ENCODE measurements at regions not wholly inside any gene's neighbourhood (a gene's known extent, or its start where the extent isn't known, plus 50 kb on each side); places are given as distances from the start of the nearest gene placed in this dataset.

DNA sequence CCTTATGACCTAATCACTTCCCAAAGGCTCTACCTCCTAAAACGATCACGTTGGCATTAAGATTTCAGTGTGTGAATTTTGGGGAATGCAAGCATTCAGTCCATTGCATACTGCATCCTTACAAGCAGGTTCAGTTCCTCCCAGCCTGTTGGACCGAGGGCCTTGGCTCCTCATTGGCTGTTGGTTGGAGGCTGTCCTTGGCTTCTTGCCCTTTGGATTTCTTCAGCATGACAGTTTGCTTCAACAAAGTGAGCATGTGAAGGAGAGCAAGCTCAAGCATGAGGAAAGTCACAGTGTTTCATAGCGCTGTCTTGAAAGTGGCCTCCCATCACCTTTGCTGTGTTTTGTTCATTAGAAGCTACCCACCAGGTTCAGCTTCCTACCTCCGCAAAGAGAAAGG lies 109.5 kb downstream of the GADD45G start:
- Histone ChIP-seq H3K27me3 (replicated peaks; ENCODE audit: insufficient read depth) (no peaks in the 10 kb centered on the region), H3K4me1 (replicated peaks) (no peaks in the 10 kb centered on the region), H3K4me3 (no peak overlapping the region), H3K9me3 (no peaks in the 10 kb centered on the region), H3K27ac (no peak overlapping the region), H3K36me3 (no peaks in the 10 kb centered on the region)
- DNase-seq (ENCODE audit: low spot score) = peak; percentile 28
- intact Hi-C loops (cut with DNase I) = no loop called here
- 45% methylated on average over 5 of the region's 5 CpGs for WGBS
- TF ChIP-seq POLR2A (IDR thresholded peaks at IDR 0.05) (no peak), POLR2AphosphoS5 (IDR thresholded peaks at IDR 0.05) (no peak)
- TF ChIP-seq, protein P1, sequence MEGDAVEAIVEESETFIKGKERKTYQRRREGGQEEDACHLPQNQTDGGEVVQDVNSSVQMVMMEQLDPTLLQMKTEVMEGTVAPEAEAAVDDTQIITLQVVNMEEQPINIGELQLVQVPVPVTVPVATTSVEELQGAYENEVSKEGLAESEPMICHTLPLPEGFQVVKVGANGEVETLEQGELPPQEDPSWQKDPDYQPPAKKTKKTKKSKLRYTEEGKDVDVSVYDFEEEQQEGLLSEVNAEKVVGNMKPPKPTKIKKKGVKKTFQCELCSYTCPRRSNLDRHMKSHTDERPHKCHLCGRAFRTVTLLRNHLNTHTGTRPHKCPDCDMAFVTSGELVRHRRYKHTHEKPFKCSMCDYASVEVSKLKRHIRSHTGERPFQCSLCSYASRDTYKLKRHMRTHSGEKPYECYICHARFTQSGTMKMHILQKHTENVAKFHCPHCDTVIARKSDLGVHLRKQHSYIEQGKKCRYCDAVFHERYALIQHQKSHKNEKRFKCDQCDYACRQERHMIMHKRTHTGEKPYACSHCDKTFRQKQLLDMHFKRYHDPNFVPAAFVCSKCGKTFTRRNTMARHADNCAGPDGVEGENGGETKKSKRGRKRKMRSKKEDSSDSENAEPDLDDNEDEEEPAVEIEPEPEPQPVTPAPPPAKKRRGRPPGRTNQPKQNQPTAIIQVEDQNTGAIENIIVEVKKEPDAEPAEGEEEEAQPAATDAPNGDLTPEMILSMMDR (IDR thresholded peaks at IDR 0.05) = no peak

DNA sequence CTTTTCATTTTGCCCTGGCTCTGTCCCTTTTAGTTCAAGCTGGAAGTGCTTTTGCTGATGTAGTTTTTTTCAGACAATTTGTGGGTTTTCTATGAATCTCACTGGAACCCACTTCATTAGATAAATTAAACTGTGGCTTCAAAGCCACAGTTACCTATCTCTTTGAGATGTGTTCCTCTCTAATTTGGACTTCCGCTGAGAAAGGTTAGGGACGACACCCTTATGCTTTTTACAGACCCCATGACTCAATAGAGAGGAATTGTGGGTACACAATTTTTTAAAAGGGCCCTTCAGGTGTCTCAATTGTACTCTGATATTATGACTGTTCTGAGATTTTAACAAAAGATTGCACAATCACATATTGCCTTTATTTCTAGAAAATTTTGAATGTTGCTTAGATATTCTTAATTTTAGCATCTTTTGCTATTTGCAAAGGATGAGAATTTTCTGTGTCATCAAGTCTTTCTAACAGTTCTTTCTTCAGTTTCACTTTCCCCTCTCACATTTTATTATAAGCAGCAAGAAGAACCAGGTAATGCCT lies 110.6 kb downstream of the GADD45G start:
- TF ChIP-seq POLR2AphosphoS5 (IDR thresholded peaks at IDR 0.05) (no peak), POLR2A (IDR thresholded peaks at IDR 0.05) (no peak)
- TF ChIP-seq, protein P1 (IDR thresholded peaks at IDR 0.05) = no peak
- Histone ChIP-seq H3K27me3 (replicated peaks; ENCODE audit: insufficient read depth) (no peaks in the 10 kb centered on the region), H3K4me3 (no peak overlapping the region), H3K4me1 (replicated peaks) (no peaks in the 10 kb centered on the region), H3K36me3 (no peaks in the 10 kb centered on the region), H3K27ac (no peak overlapping the region), H3K9me3 (no peaks in the 10 kb centered on the region)
- 94% methylated on average over 2 of the region's 2 CpGs for WGBS
- intact Hi-C loops (cut with DNase I) = no loop called here
- DNase-seq (ENCODE audit: low spot score) = no peak

DNA sequence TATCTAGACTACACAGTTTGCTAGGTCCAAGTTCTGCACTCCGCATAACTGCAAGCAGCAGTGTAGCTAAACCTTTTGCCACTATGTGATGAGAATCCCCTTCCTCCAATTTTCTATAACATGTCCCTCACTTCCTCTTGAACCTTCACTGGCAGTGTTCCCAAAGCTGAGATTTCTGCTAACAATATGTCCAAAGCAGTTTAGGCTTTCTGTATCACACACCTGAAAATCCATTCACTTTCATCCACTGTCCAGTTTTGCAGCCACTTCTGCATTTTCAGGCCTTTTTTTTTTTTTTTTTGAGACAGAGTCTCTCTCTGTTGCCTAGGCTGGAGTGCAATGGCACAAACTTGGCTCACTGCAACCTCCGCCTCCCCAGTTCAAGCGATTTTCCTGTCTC lies 111.1 kb downstream of the GADD45G start:
- Histone ChIP-seq H3K9me3 (no peaks in the 10 kb centered on the region), H3K27ac (no peak overlapping the region), H3K27me3 (replicated peaks; ENCODE audit: insufficient read depth) (no peaks in the 10 kb centered on the region), H3K4me3 (no peak overlapping the region), H3K36me3 (no peaks in the 10 kb centered on the region), H3K4me1 (replicated peaks) (no peaks in the 10 kb centered on the region)
- intact Hi-C loops (cut with DNase I) = no loop called here
- no peak for DNase-seq (ENCODE audit: low spot score)
- WGBS = 97% methylated on average over 3 of the region's 3 CpGs
- TF ChIP-seq POLR2A (IDR thresholded peaks at IDR 0.05) (no peak), POLR2AphosphoS5 (IDR thresholded peaks at IDR 0.05) (no peak)
- TF ChIP-seq, protein P1 (IDR thresholded peaks at IDR 0.05) = no peak

DNA sequence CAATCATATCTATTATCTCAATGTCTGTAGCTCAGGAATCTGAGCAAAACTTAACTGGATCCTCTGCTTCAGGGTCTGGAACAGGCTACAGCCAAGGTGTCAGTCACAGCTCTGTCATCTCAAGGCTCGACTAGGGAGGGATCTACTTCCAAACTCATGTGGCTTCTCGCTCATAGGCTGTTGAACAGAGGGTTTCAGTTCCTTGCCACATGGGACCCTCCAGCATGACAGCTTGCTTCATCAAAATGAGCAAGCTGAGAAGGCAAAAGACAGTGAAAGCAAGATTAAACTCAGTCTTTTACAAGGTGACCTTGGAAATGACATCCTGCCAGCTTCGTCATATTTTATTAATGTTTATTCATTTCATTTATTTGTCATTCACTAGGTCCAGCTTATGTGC lies 111.7 kb downstream of the GADD45G start:
- WGBS = 72% methylated on average over 3 of the region's 3 CpGs
- Histone ChIP-seq H3K36me3 (no peaks in the 10 kb centered on the region), H3K27me3 (replicated peaks; ENCODE audit: insufficient read depth) (no peaks in the 10 kb centered on the region)

DNA sequence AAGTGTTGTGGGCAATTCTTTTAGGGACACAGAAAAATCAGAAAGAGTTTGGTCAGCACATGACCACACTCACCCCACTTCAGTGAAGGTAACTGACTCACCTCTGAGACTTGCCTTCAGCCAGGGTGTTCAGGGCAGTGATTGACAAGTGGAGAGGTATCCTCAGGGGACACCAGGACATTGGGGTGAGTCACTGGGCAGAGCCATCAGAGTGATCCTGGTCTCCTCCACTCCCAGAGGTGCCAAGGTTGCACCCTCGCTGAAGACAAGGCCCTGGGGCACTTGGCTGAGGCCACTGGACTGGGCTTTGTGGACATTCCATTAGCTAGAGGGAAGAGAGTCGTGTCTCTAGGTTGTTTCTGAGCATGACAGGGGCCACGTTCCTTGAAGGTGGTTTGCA lies 113.4 kb downstream of the GADD45G start:
- 76% methylated on average over 3 of the region's 3 CpGs for WGBS
- no peak for DNase-seq (ENCODE audit: low spot score)
- intact Hi-C loops (cut with DNase I) = no loop called here

More for the DNA sequence above, 111.7 kb downstream of the GADD45G start:
- Histone ChIP-seq H3K4me1 (replicated peaks) (peaks cover 2% of the 10 kb centered on the region), H3K27ac (no peak overlapping the region), H3K4me3 (no peak overlapping the region), H3K9me3 (no peaks in the 10 kb centered on the region)
- intact Hi-C loops (cut with DNase I) = no loop called here
- DNase-seq (ENCODE audit: low spot score) = no peak
- no peak for TF ChIP-seq POLR2A (IDR thresholded peaks at IDR 0.05)

More for the DNA sequence above, 113.4 kb downstream of the GADD45G start:
- TF ChIP-seq POLR2AphosphoS5 (IDR thresholded peaks at IDR 0.05) (no peak), POLR2A (IDR thresholded peaks at IDR 0.05) (no peak)
- TF ChIP-seq, protein P1 (IDR thresholded peaks at IDR 0.05) = no peak
- H3K9me3 ChIP-seq = no peaks in the 10 kb centered on the region
- H3K4me1 ChIP-seq (replicated peaks) = peaks cover 2% of the 10 kb centered on the region
- H3K36me3 ChIP-seq = no peaks in the 10 kb centered on the region
- no peak overlapping the region for H3K4me3 ChIP-seq
- H3K27ac ChIP-seq = no peak overlapping the region
- no peaks in the 10 kb centered on the region for H3K27me3 ChIP-seq (replicated peaks; ENCODE audit: insufficient read depth)
